ENCODE measurements at regions not wholly inside any gene's neighbourhood (a gene's known extent, or its start where the extent isn't known, plus 50 kb on each side); places are given as distances from the start of the nearest gene placed in this dataset.

- H3K9me3 Mint-ChIP-seq (ENCODE audit: unreplicated experiment), result peaks cover 3% of the 10 kb centered on the region
- H3K36me3 Mint-ChIP-seq (ENCODE audit: unreplicated experiment), result no peaks in the 10 kb centered on the region
- DNase-seq, result no peak
Observed at GRCh38 chr3:153897842-153898241, 223.3 kb upstream of the ARHGEF26 start.

DNA sequence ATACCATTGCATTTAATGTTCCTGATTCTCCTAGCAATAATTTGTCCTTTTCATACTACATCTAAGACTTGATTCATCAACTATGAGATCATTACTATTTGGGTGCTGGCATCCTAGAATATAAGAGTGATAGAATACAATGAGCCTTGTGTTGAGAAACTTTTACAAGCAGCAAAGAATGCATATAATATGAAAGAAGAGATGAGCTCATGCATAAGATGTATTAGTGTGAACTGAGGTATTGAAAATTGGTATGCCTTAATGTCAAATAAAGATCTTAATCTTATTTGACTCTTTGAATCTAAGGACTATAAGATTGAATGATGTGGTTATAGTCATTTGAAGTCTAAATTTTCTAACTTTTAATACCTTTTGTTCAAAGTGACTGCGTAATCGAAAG, 220.0 kb upstream of the ARHGEF26 start:
- H3K9me3 Mint-ChIP-seq (ENCODE audit: unreplicated experiment), result peaks cover 3% of the 10 kb centered on the region
- H3K27ac Mint-ChIP-seq (ENCODE audit: unreplicated experiment), result no peak overlapping the region
- H3K36me3 Mint-ChIP-seq (ENCODE audit: unreplicated experiment), result no peaks in the 10 kb centered on the region
- no peaks in the 10 kb centered on the region for H3K4me1 Mint-ChIP-seq (ENCODE audit: low read depth, unreplicated experiment)
- no peak for TF ChIP-seq CTCF (IDR thresholded peaks at IDR 0.05; ENCODE audit: partially characterized antibody, unreplicated experiment)
- no peak for DNase-seq
- no peak overlapping the region for H3K4me3 Mint-ChIP-seq (ENCODE audit: unreplicated experiment)
- no peaks in the 10 kb centered on the region for H3K27me3 Mint-ChIP-seq (ENCODE audit: unreplicated experiment)

More at GRCh38 chr3:153897842-153898241, 223.3 kb upstream of the ARHGEF26 start:
- Mint-ChIP-seq H3K4me3 (ENCODE audit: unreplicated experiment) (no peak overlapping the region), H3K4me1 (ENCODE audit: low read depth, unreplicated experiment) (no peaks in the 10 kb centered on the region), H3K27ac (ENCODE audit: unreplicated experiment) (no peak overlapping the region), H3K27me3 (ENCODE audit: unreplicated experiment) (peaks cover 1% of the 10 kb centered on the region)
- TF ChIP-seq CTCF (IDR thresholded peaks at IDR 0.05; ENCODE audit: partially characterized antibody, unreplicated experiment), result no peak

DNA sequence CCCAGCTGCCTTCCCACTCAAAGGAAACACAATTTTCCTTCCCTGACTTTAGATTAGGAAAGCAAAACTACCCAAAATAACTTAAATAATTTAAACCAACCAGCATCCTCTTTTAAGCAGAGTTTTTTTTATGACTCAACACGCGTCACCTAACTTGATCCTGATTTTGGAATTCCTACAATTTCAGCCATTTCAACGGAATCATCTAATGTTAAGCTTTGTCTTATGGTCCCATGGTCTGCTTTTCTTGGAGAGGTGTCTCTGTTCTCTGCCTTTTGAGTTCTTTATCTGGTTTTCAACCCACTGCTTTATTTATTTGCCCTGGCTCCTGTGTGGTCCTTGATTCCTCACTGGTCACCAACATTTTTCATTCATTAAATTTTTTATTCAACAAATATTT, 219.2 kb upstream of the ARHGEF26 start:
- Mint-ChIP-seq H3K9me3 (ENCODE audit: unreplicated experiment) (peaks cover 3% of the 10 kb centered on the region), H3K36me3 (ENCODE audit: unreplicated experiment) (no peaks in the 10 kb centered on the region), H3K27me3 (ENCODE audit: unreplicated experiment) (no peaks in the 10 kb centered on the region), H3K4me3 (ENCODE audit: unreplicated experiment) (no peak overlapping the region), H3K4me1 (ENCODE audit: low read depth, unreplicated experiment) (no peaks in the 10 kb centered on the region), H3K27ac (ENCODE audit: unreplicated experiment) (no peak overlapping the region)
- DNase-seq, result no peak
- no peak for TF ChIP-seq CTCF (IDR thresholded peaks at IDR 0.05; ENCODE audit: partially characterized antibody, unreplicated experiment)

DNA sequence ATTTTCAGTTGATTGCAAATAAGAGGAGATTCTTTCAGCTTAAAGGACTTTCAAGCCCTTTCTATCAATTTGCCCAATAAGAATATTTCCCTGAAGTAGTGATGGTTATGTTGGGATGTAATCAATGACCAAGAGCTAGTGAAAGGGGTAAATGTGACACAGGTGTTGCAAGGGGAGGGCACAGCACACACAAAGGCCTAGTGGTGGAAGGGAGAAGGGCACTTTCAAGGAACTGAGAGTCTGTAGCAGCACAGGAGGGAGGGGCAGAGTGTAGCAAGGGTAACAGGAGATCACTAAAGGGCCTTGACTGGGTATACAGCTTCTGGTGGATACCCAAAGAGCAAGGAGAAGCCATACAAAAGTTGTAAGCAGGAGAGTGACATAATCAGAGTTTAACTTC, 217.8 kb upstream of the ARHGEF26 start:
- Mint-ChIP-seq H3K4me1 (ENCODE audit: low read depth, unreplicated experiment) (no peaks in the 10 kb centered on the region), H3K36me3 (ENCODE audit: unreplicated experiment) (no peaks in the 10 kb centered on the region), H3K9me3 (ENCODE audit: unreplicated experiment) (peaks cover 3% of the 10 kb centered on the region), H3K27me3 (ENCODE audit: unreplicated experiment) (no peaks in the 10 kb centered on the region), H3K4me3 (ENCODE audit: unreplicated experiment) (no peak overlapping the region), H3K27ac (ENCODE audit: unreplicated experiment) (no peak overlapping the region)
- TF ChIP-seq CTCF (IDR thresholded peaks at IDR 0.05; ENCODE audit: partially characterized antibody, unreplicated experiment), result peak; percentile 14
- no peak for DNase-seq

DNA sequence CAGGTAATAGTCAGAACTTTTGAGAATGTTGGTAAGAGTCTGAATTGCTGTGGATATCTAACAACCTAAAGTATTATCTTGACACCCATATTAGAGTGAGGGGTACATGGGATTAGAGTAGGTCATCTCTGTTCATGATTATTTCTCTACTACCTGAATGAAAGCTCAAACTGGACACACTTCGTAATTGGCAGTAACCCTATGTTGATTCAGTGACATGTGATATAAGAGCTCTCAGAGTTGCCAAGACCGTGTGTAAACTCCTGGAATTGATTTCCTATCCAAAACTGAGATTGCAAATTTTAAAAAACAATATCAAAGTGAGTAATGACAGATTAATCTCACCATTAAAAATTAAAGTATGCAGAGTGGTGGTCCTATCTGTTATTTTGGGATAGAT, 214.8 kb upstream of the ARHGEF26 start:
- Mint-ChIP-seq H3K27me3 (ENCODE audit: unreplicated experiment) (no peaks in the 10 kb centered on the region), H3K4me1 (ENCODE audit: low read depth, unreplicated experiment) (no peaks in the 10 kb centered on the region), H3K4me3 (ENCODE audit: unreplicated experiment) (no peak overlapping the region), H3K9me3 (ENCODE audit: unreplicated experiment) (peaks cover 3% of the 10 kb centered on the region), H3K36me3 (ENCODE audit: unreplicated experiment) (no peaks in the 10 kb centered on the region), H3K27ac (ENCODE audit: unreplicated experiment) (no peak overlapping the region)
- no peak for DNase-seq
- no peak for TF ChIP-seq CTCF (IDR thresholded peaks at IDR 0.05; ENCODE audit: partially characterized antibody, unreplicated experiment)
